SK-N-SH (cell line): ENCODE measurements at regions not wholly inside any gene's neighbourhood (a gene's known extent, or its start where the extent isn't known, plus 50 kb on each side); places are given as distances from the start of the nearest gene placed in this dataset.

ENCODE experiments used
- CTCF ChIA-PET: fragments of 300-600, 350-600 bp; formaldehyde crosslinking; extraction: SDS; loops from one replicate; lab custom pipeline; 2021; lab: Yijun Ruan, JAX
- POLR2A ChIA-PET: fragments of 350-600 bp; sonication (Branson Sonifier 250); formaldehyde crosslinking; extraction: SDS; loops from one replicate; lab custom pipeline; 2020; ENCODE audit warnings: antibody characterized with exemption, inconsistent platforms; lab: Yijun Ruan, JAX
- DNase-seq: peaks from one replicate; pipeline ENCODE4 v3.0.0; 2012
- H2AFZ ChIP-seq: fragments of 200-600 bp; sonication (generic); 2 replicates; pipeline ENCODE4 v1.8.1; 2016; ENCODE audit warnings: antibody characterized with exemption, mild to moderate bottlenecking, low read depth
- H3F3A ChIP-seq: fragments of 200-600 bp; sonication (generic); replicated peaks from 2 replicates; pipeline ENCODE3; 2016; ENCODE audit warnings: antibody characterized with exemption, mild to moderate bottlenecking; ENCODE audit not compliant: insufficient read depth
- H3K27ac ChIP-seq, 2 experiments: fragments of 200-500 bp in 1 of 2; fragments of 200-600 bp in 1 of 2; sonication (Bioruptor generic) in 1 of 2; sonication (generic), shearing (Covaris generic) in 1 of 2; 2 replicates each; pipeline versions ENCODE4 v1.5.1 to v1.6.1; 2014 to 2016; ENCODE audit warnings: low read depth in 2 of 2, inconsistent platforms in 1 of 2, low read length in 1 of 2, mild to moderate bottlenecking in 1 of 2, mixed read lengths in 1 of 2
- H3K27me3 ChIP-seq: fragments of 200-600 bp; sonication (generic), shearing (Covaris generic); 2 replicates; pipeline ENCODE4 v1.6.1; 2016; ENCODE audit warnings: mixed run types; ENCODE audit not compliant: insufficient read depth
- H3K36me3 ChIP-seq, 2 experiments: fragments of 200-500 bp in 1 of 2; fragments of 200-600 bp in 1 of 2; sonication (Bioruptor generic) in 1 of 2; sonication (generic) in 1 of 2; replicated peaks in 1 of 2; 2 replicates each; pipeline versions ENCODE3 to v1.5.1; 2014 to 2016; ENCODE audit warnings: low read length in 1 of 2, mild to moderate bottlenecking in 1 of 2; ENCODE audit not compliant: insufficient read depth in 2 of 2, control insufficient read depth in 1 of 2
- H3K4me1 ChIP-seq, 2 experiments: fragments of 200-500 bp in 1 of 2; fragments of 200-600 bp in 1 of 2; sonication (Bioruptor generic) in 1 of 2; sonication (generic), shearing (Covaris generic) in 1 of 2; 2 replicates each; pipeline versions ENCODE4 v1.5.1 to v1.6.1; 2014 to 2016; ENCODE audit warnings: low read depth in 1 of 2, low read length in 1 of 2, mixed run types in 1 of 2; ENCODE audit not compliant: insufficient read depth in 2 of 2, control insufficient read depth in 1 of 2
- H3K4me2 ChIP-seq: fragments of 200-600 bp; sonication (generic), shearing (Covaris generic); 2 replicates; pipeline ENCODE4 v1.6.1; 2017; ENCODE audit warnings: mixed run types
- H3K4me3 ChIP-seq, 2 experiments: fragments of 200-500 bp in 1 of 2; fragments of 200-600 bp in 1 of 2; sonication (Bioruptor generic) in 1 of 2; sonication (generic), shearing (Covaris generic) in 1 of 2; 2 replicates each; pipeline versions ENCODE4 v1.5.1 to v1.8.1; 2014 to 2016; ENCODE audit warnings: low read depth in 2 of 2, inconsistent platforms in 1 of 2, low read length in 1 of 2, mild to moderate bottlenecking in 1 of 2, mixed read lengths in 1 of 2, moderate library complexity in 1 of 2
- H3K79me2 ChIP-seq: fragments of 200-600 bp; sonication (generic); 2 replicates; pipeline ENCODE4 v1.8.1; 2017; ENCODE audit warnings: mild to moderate bottlenecking; ENCODE audit not compliant: insufficient read depth
- H3K9ac ChIP-seq: fragments of 200-600 bp; sonication (generic); 2 replicates; pipeline ENCODE4 v1.6.1; 2017; ENCODE audit warnings: mixed run types
- H3K9me2 ChIP-seq: fragments of 200-600 bp; sonication (generic); 2 replicates; pipeline ENCODE4 v1.6.1; 2017; ENCODE audit warnings: mixed run types
- H3K9me3 ChIP-seq: fragments of 200-600 bp; sonication (generic); 2 replicates; pipeline ENCODE4 v1.6.1; 2017; ENCODE audit warnings: mixed run types, mild to moderate bottlenecking, moderate library complexity
- H4K20me1 ChIP-seq: fragments of 200-600 bp; sonication (generic); 2 replicates; pipeline ENCODE4 v1.6.1; 2017; ENCODE audit warnings: mild to moderate bottlenecking, mixed run types; ENCODE audit not compliant: insufficient read depth
- CHD2 ChIP-seq: fragments of 150-350 bp; IDR thresholded peaks from 2 replicates; pipeline ENCODE4 v1.6.1; 2018; ENCODE audit warnings: low read length; ENCODE audit not compliant: partially characterized antibody
- ELF1 ChIP-seq: IDR thresholded peaks from 2 replicates; pipeline ENCODE4 v1.4.0; 2012
- EP300 ChIP-seq, 2 experiments: IDR thresholded peaks; 2 replicates each; pipeline versions ENCODE4 v1.4.0 to v1.6.1; 2012; ENCODE audit warnings: borderline replicate concordance in 1 of 2, low read depth in 1 of 2, low read length in 1 of 2
- EZH2phosphoT487 ChIP-seq: fragments of 200-600 bp; sonication (generic); IDR thresholded peaks from 2 replicates; pipeline ENCODE4 v1.6.1; 2017; ENCODE audit warnings: low read depth, mixed run types, mild to moderate bottlenecking, antibody characterized with exemption, moderate library complexity, borderline replicate concordance
- FOSL2 ChIP-seq: IDR thresholded peaks from 2 replicates; pipeline ENCODE4 v1.4.0; 2012; ENCODE audit warnings: low read depth, mild to moderate bottlenecking, moderate library complexity, borderline replicate concordance
- FOXJ3 ChIP-seq: sonication (generic); formaldehyde crosslinking; IDR thresholded peaks from 2 replicates; pipeline ENCODE4 v1.5.1; 2020; ENCODE audit warnings: mild to moderate bottlenecking, missing genetic modification reagents
- GATA2 ChIP-seq: sonication (generic); formaldehyde crosslinking; IDR thresholded peaks from 2 replicates; pipeline ENCODE4 v1.5.0; 2020; ENCODE audit warnings: mild to moderate bottlenecking, missing genetic modification reagents
- JUND ChIP-seq: IDR thresholded peaks from 2 replicates; pipeline ENCODE4 v1.4.0; 2012
- MEF2A ChIP-seq: IDR thresholded peaks from 2 replicates; pipeline ENCODE4 v1.4.0; 2012; ENCODE audit warnings: low read depth, borderline replicate concordance
- NFIC ChIP-seq: IDR thresholded peaks from 2 replicates; pipeline ENCODE4 v1.4.0; 2012; ENCODE audit warnings: borderline replicate concordance
- NRF1 ChIP-seq: IDR thresholded peaks from 2 replicates; pipeline ENCODE4 v1.6.1; 2012; ENCODE audit warnings: low read depth, mild to moderate bottlenecking, low read length
- RAD21 ChIP-seq: IDR thresholded peaks from 2 replicates; pipeline ENCODE4 v1.6.1; 2012; ENCODE audit warnings: mild to moderate bottlenecking, low read length
- RFX5 ChIP-seq: IDR thresholded peaks from 2 replicates; pipeline ENCODE4 v1.6.1; 2012; ENCODE audit warnings: mild to moderate bottlenecking, improper control_type of control experiment, low read length
- SIN3A ChIP-seq: IDR thresholded peaks from 2 replicates; pipeline ENCODE4 v1.6.1; 2012; ENCODE audit warnings: low read depth, mild to moderate bottlenecking, low read length, moderate library complexity, borderline replicate concordance
- SMC3 ChIP-seq: IDR thresholded peaks from 2 replicates; pipeline ENCODE4 v1.6.1; 2012; ENCODE audit warnings: low read depth, low read length, improper control_type of control experiment
- TAF1 ChIP-seq: IDR thresholded peaks from 2 replicates; pipeline ENCODE4 v1.6.1; 2012; ENCODE audit warnings: low read depth, mild to moderate bottlenecking, low read length, moderate library complexity, borderline replicate concordance
- TCF12 ChIP-seq: IDR thresholded peaks from 2 replicates; pipeline ENCODE4 v1.4.0; 2012
- TEAD4 ChIP-seq: IDR thresholded peaks from 2 replicates; pipeline ENCODE4 v1.4.0; 2012; ENCODE audit warnings: mild to moderate bottlenecking, borderline replicate concordance; ENCODE audit not compliant: insufficient read depth
- YY1 ChIP-seq: IDR thresholded peaks from 2 replicates; pipeline ENCODE4 v1.4.0; 2012; ENCODE audit warnings: low read depth, mild to moderate bottlenecking
- WGBS: methylation state at CpG from one replicate; pipeline ENCODE4 v1.1.6; 2017; ENCODE audit warnings: low lambda C conversion rate; 5-methylcytosine and 5-hydroxymethylcytosine counted together
- TF ChIP-seq, protein P1 (sequence below): IDR thresholded peaks from 2 replicates; pipeline ENCODE4; 2012
- TF ChIP-seq, protein P2 (sequence below): IDR thresholded peaks from 2 replicates; pipeline ENCODE4 v1.4.0; 2012; ENCODE audit warnings: low read depth
- TF ChIP-seq, protein P3 (sequence below): IDR thresholded peaks from 2 replicates; pipeline ENCODE4 v1.4.0; 2012; ENCODE audit warnings: low read depth, borderline replicate concordance
- TF ChIP-seq, protein P4 (sequence below): IDR thresholded peaks from 2 replicates; pipeline ENCODE4 v1.4.0; 2012; ENCODE audit warnings: low read depth, borderline replicate concordance
- TF ChIP-seq, protein P5 (sequence below): fragments of 150-350 bp; IDR thresholded peaks from 2 replicates; pipeline ENCODE4 v1.6.1; 2017; ENCODE audit warnings: antibody characterized with exemption, low read length, low read depth, borderline replicate concordance

DNA sequence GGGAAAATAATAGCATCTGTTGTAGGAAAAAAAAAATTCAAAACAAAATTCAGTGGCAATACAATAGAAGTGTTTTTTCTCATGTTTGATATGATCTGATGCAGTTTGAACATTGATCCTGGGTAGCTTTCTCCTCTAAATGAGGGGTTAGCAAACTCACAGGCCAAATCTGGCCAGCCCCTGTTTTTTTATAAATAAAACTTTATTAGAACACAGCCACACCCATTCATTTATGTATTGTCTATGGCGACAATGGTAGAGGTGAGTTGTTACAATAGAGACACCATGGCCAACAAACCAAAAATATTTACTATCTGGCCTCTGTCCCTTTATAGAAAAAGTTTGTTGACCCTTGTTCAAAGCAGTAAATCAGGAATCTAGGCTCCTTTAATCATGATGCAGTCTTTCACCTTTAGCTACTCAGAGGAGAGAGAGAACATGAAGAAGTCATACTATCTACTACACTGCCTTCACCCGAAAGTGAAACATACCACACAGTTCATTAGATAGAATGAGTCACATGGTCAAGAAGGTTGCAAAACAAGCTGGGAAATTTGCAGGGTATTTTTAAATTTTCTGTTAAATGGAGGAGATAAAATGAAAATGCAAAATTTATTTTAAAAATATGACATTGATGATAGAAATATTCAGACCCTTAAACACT is 186.6 kb upstream of the MAOA start:
- Histone ChIP-seq H3K27me3 (no peaks in the 10 kb centered on the region), H3K79me2 (no peaks in the 10 kb centered on the region), H3K9me2 (no peaks in the 10 kb centered on the region), H3K36me3 (no peaks in the 10 kb centered on the region), H4K20me1 (no peaks in the 10 kb centered on the region), H3K9me3 (no peaks in the 10 kb centered on the region), H3K4me2 (no peak overlapping the region), H2AFZ (no peak overlapping the region), H3K4me3 (no peak overlapping the region), H3K9ac (no peak overlapping the region), H3F3A (no peaks in the 10 kb centered on the region), H3K4me1 (no peaks in the 10 kb centered on the region), H3K27ac (no peak overlapping the region)
- no peak for DNase-seq
- TF ChIP-seq ELF1 (no peak), YY1 (no peak), SMC3 (no peak), NRF1 (no peak), GATA2 (CRISPR knock-in tag) (no peak), CHD2 (no peak), FOXJ3 (no peak), JUND (no peak), MEF2A (no peak), RFX5 (no peak), EZH2phosphoT487 (no peak), TCF12 (no peak)
- TF ChIP-seq, protein P1, sequence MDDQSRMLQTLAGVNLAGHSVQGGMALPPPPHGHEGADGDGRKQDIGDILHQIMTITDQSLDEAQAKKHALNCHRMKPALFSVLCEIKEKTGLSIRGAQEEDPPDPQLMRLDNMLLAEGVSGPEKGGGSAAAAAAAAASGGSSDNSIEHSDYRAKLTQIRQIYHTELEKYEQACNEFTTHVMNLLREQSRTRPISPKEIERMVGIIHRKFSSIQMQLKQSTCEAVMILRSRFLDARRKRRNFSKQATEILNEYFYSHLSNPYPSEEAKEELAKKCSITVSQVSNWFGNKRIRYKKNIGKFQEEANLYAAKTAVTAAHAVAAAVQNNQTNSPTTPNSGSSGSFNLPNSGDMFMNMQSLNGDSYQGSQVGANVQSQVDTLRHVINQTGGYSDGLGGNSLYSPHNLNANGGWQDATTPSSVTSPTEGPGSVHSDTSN, result no peak
- TF ChIP-seq, protein P2, sequence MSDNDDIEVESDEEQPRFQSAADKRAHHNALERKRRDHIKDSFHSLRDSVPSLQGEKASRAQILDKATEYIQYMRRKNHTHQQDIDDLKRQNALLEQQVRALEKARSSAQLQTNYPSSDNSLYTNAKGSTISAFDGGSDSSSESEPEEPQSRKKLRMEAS, result no peak
- TF ChIP-seq, protein P3, sequence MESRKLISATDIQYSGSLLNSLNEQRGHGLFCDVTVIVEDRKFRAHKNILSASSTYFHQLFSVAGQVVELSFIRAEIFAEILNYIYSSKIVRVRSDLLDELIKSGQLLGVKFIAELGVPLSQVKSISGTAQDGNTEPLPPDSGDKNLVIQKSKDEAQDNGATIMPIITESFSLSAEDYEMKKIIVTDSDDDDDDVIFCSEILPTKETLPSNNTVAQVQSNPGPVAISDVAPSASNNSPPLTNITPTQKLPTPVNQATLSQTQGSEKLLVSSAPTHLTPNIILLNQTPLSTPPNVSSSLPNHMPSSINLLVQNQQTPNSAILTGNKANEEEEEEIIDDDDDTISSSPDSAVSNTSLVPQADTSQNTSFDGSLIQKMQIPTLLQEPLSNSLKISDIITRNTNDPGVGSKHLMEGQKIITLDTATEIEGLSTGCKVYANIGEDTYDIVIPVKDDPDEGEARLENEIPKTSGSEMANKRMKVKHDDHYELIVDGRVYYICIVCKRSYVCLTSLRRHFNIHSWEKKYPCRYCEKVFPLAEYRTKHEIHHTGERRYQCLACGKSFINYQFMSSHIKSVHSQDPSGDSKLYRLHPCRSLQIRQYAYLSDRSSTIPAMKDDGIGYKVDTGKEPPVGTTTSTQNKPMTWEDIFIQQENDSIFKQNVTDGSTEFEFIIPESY, result no peak
- WGBS, result 18% methylated on average over 2 of the region's 2 CpGs
- ChIA-PET CTCF (no interaction called here), POLR2A (no interaction called here)

DNA sequence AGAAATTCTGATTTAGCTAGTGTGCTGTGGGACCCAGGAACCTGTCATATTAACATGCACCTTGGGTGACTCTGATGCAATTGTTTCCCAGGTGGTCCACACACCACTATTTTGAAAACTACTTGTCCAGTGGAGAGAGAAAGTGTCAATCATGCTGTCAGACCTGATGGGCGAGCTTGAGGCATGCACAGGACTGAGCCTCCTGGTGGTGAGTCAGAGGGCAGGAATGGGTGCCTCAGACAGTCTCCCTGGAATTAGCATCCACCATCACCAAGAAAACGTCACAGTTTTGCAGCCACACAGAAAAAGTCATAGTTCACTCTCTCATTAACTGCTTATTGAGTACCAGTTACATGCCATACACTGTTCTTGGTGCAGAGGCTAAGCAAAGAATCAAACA is 181.8 kb upstream of the MAOA start:
- no peaks in the 10 kb centered on the region for H3K79me2 ChIP-seq
- 0% methylated on average over 2 of the region's 2 CpGs for WGBS
- no peak overlapping the region for H3K4me3 ChIP-seq
- no peak overlapping the region for H3K9ac ChIP-seq
- H3K9me2 ChIP-seq, result no peaks in the 10 kb centered on the region
- H4K20me1 ChIP-seq, result no peaks in the 10 kb centered on the region
- no peak overlapping the region for H3K27ac ChIP-seq
- no peak overlapping the region for H3K4me2 ChIP-seq
- no peaks in the 10 kb centered on the region for H3K9me3 ChIP-seq
- ChIA-PET CTCF (no interaction called here), POLR2A (no interaction called here)
- no peaks in the 10 kb centered on the region for H3F3A ChIP-seq
- no peaks in the 10 kb centered on the region for H3K27me3 ChIP-seq
- no peak for DNase-seq
- H3K4me1 ChIP-seq, result no peaks in the 10 kb centered on the region
- no peak overlapping the region for H2AFZ ChIP-seq
- no peaks in the 10 kb centered on the region for H3K36me3 ChIP-seq
- no peak for TF ChIP-seq FOSL2
- TF ChIP-seq NFIC, result no peak
- no peak for TF ChIP-seq EP300 (IDR thresholded peaks at IDR 0.05; ENCODE audit: borderline replicate concordance in 1 of 2, low read depth in 1 of 2, low read length in 1 of 2)
- TF ChIP-seq, protein P4, sequence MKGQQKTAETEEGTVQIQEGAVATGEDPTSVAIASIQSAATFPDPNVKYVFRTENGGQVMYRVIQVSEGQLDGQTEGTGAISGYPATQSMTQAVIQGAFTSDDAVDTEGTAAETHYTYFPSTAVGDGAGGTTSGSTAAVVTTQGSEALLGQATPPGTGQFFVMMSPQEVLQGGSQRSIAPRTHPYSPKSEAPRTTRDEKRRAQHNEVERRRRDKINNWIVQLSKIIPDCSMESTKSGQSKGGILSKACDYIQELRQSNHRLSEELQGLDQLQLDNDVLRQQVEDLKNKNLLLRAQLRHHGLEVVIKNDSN, result no peak
- TF ChIP-seq MEF2A, result no peak
- TF ChIP-seq TCF12, result no peak
- TF ChIP-seq ELF1, result no peak
- no peak for TF ChIP-seq TAF1
- TF ChIP-seq TEAD4, result no peak
- TF ChIP-seq SIN3A, result no peak
- TF ChIP-seq RAD21, result no peak
- TF ChIP-seq, protein P5, sequence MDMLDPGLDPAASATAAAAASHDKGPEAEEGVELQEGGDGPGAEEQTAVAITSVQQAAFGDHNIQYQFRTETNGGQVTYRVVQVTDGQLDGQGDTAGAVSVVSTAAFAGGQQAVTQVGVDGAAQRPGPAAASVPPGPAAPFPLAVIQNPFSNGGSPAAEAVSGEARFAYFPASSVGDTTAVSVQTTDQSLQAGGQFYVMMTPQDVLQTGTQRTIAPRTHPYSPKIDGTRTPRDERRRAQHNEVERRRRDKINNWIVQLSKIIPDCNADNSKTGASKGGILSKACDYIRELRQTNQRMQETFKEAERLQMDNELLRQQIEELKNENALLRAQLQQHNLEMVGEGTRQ, result no peak
